ENCODE measurements at regions not wholly inside any gene's neighbourhood (a gene's known extent, or its start where the extent isn't known, plus 50 kb on each side); places are given as distances from the start of the nearest gene placed in this dataset.

DNA sequence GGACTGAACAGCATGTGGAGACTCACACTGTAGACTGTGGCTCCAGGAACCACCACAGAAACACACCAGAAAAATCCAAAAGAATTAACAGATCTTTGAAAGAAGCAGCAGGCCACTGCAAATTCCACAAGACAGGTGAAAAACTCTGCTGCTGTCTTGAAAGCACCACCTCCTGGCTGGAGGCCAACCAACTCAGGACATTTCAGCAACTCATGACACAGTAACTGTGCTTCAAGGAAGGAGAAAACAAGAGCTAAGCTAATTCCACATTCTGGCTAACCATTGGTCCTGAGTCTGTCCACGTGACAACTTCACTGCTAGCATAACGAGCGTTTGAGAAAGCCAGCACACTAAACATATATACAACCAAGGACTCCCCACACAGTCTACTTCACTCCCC lies 625.1 kb downstream of the PRELID2 start:
- DNase-seq (ENCODE audit: extremely low read depth, low read depth) = no peak
- TF ChIP-seq, protein P1, sequence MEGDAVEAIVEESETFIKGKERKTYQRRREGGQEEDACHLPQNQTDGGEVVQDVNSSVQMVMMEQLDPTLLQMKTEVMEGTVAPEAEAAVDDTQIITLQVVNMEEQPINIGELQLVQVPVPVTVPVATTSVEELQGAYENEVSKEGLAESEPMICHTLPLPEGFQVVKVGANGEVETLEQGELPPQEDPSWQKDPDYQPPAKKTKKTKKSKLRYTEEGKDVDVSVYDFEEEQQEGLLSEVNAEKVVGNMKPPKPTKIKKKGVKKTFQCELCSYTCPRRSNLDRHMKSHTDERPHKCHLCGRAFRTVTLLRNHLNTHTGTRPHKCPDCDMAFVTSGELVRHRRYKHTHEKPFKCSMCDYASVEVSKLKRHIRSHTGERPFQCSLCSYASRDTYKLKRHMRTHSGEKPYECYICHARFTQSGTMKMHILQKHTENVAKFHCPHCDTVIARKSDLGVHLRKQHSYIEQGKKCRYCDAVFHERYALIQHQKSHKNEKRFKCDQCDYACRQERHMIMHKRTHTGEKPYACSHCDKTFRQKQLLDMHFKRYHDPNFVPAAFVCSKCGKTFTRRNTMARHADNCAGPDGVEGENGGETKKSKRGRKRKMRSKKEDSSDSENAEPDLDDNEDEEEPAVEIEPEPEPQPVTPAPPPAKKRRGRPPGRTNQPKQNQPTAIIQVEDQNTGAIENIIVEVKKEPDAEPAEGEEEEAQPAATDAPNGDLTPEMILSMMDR (IDR thresholded peaks at IDR 0.05; ENCODE audit: low read depth, low read length, missing control alignments) = no peak
- no peak overlapping the region for H3K4me3 ChIP-seq (replicated peaks; ENCODE audit: low read depth, low read length)

DNA sequence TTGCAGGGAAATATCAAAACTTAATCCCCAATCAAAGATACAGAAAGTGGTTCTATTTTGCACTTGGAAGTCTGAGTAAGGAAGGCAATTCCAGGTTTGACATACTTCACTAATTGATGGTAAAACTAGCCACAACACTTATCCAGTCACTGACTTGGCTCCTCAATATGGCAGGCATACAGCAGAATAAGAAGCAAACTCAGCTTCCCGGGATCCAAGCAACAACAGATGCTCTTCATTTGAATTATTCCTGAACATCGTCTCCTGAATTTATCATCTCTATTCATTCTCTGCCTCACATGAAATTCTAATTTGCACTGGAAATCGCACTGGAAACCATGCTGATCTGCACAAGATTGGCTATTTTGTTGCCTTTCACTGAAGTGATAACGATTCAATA lies 629.6 kb downstream of the PRELID2 start:
- TF ChIP-seq, protein P1 (IDR thresholded peaks at IDR 0.05; ENCODE audit: low read depth, low read length, missing control alignments) = no peak
- DNase-seq (ENCODE audit: extremely low read depth, low read depth) = no peak
- no peak overlapping the region for H3K4me3 ChIP-seq (replicated peaks; ENCODE audit: low read depth, low read length)

DNA sequence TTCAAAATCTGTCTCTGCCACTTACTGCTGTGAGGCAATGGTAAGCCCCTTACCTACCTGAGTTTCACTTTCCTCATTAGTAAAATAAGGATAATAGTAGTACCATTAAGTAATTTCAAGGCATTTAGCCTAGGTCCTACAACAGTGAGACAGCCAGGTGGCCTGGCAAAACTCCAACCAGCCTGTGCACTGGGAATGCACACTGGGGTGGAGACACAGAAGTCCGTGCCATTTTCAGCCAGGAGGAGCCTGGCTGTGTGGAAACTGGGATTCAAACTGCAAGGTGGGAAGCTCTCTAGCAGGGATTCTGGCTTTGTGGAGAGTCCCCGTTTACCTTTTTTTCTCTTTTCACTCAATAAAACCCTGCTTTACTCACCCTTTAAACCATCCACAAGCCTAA lies 630.4 kb downstream of the PRELID2 start:
- TF ChIP-seq, protein P1 (IDR thresholded peaks at IDR 0.05; ENCODE audit: low read depth, low read length, missing control alignments) = no peak
- H3K4me3 ChIP-seq (replicated peaks; ENCODE audit: low read depth, low read length) = no peak overlapping the region
- DNase-seq (ENCODE audit: extremely low read depth, low read depth) = no peak

DNA sequence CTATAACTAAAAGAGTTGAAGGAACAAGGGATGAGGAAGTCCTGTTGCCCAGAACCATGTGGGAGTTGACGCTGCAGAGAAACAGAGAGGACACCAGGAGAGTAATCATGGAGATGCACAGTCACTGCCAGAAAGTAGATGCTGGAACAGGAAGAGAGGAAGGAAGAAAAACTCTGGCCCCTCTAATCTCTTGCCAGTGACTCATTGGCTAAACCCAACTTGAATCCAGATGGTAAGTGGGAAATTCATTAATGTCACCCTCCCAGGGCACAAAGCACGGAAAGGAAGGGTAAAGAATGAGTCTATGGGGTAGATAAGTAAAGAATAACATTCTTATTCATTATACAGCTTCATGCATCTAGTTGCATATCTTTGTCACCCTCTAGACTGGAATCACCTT lies 631.9 kb downstream of the PRELID2 start:
- TF ChIP-seq, protein P1 (IDR thresholded peaks at IDR 0.05; ENCODE audit: low read depth, low read length, missing control alignments) = no peak
- no peak overlapping the region for H3K4me3 ChIP-seq (replicated peaks; ENCODE audit: low read depth, low read length)
- DNase-seq (ENCODE audit: extremely low read depth, low read depth) = no peak

DNA sequence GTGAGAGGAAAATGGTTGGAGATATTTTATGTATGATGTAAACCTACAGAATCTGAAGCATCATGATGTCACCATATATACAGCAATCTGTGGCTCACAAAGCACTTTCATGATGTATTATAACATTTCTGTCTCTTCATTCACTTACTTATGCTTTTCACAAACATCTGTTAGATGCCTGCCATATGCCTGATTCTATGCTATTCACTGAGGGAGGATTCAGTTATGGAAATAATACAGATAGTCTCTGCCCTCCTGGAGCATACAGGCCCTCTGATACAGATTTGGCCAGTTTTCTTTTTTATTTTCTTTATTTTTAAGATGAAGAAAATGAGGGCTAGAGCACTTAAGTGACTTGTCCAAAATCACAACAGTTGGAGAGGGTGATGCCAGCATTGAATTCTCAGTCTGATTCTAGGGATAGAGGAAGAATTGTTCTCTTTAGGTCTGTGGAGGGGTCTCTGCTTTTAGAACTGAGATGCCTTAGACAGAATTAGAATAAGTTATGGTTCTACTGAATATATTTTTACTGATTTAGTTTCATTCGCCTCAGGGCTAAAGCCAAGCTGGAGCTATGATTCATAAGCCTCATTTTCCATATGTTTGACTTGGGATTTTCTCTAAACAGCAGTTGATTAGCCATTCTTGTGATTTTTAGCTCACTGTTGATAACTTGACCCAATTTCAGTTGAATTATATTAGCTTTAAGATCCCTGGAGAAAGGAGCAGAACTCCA lies 636.4 kb downstream of the PRELID2 start:
- H3K4me3 ChIP-seq (replicated peaks; ENCODE audit: low read depth, low read length) = no peak overlapping the region
- no peak for DNase-seq (ENCODE audit: extremely low read depth, low read depth)
- TF ChIP-seq, protein P1 (IDR thresholded peaks at IDR 0.05; ENCODE audit: low read depth, low read length, missing control alignments) = no peak

DNA sequence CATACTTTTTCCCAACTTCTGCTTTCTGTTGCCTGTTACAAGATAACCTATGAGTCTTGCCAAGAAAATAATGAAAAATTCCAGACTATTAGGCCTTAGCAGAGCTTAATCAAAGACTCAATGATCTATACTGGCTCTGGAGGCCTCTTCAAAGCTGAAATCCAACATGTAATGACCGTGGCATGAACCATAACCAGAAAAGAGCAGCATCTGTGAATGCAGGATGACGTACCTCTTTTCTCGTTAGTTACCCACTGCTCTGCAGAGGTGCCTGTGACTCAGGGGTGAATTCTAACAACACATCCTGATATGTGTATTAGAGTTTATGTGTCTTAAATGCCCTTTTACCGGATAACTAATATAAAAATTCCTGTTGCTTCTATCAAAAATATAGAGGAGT lies 645.4 kb downstream of the PRELID2 start:
- TF ChIP-seq, protein P1 (IDR thresholded peaks at IDR 0.05; ENCODE audit: low read depth, low read length, missing control alignments) = no peak
- no peak for DNase-seq (ENCODE audit: extremely low read depth, low read depth)
- no peak overlapping the region for H3K4me3 ChIP-seq (replicated peaks; ENCODE audit: low read depth, low read length)

DNA sequence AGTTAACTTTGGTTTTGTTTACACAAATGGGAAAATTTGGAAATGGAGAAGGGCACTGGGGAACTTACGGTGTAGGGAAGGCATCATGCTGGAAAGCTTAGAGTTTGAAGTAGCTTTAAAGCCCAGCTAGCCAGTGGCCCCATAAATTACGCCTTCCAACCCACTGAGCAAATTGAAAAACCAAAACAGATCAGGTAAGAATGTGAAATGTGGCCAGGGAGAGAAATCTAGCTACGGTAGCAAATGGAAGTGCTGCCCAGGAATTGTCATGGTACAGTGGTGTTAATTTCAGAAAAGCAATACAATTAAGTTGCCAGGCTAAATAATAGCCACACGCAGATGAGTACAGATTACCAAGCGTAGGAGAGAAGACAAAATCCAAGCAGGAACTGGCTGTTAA lies 654.8 kb downstream of the PRELID2 start:
- no peak for DNase-seq (ENCODE audit: extremely low read depth, low read depth)
- TF ChIP-seq, protein P1 (IDR thresholded peaks at IDR 0.05; ENCODE audit: low read depth, low read length, missing control alignments) = no peak
- no peak overlapping the region for H3K4me3 ChIP-seq (replicated peaks; ENCODE audit: low read depth, low read length)

Data from HFF-Myc (cell line).